ENCODE measurements at regions not wholly inside any gene's neighbourhood (a gene's known extent, or its start where the extent isn't known, plus 50 kb on each side); places are given as distances from the start of the nearest gene placed in this dataset.

- TF ChIP-seq POLR2AphosphoS5 (IDR thresholded peaks at IDR 0.05): no peak
- no peak for TF ChIP-seq CTCF (IDR thresholded peaks at IDR 0.05)
- no peak for TF ChIP-seq POLR2A (IDR thresholded peaks at IDR 0.05)
- no peak for TF ChIP-seq EP300 (IDR thresholded peaks at IDR 0.05; ENCODE audit: low read depth)
These were observed 655.5 kb upstream of the LRRC4C start for GRCh38 chr11:42114927-42115326.

All from transverse colon (tissue), 4 donors.